OCI-LY1 (cell line): ENCODE measurements at regions not wholly inside any gene's neighbourhood (a gene's known extent, or its start where the extent isn't known, plus 50 kb on each side); places are given as distances from the start of the nearest gene placed in this dataset.

ENCODE experiments used
- CTCF ChIP-seq: fragments of 200-600 bp; sonication (generic), shearing (Covaris generic); IDR thresholded peaks from 2 replicates; pipeline ENCODE4 v1.5.1; 2017; ENCODE audit warnings: mild to moderate bottlenecking, antibody characterized with exemption, low read length, moderate library complexity, mixed read lengths
- EZH2 ChIP-seq: fragments of 200-600 bp; sonication (generic), shearing (Covaris generic); IDR thresholded peaks from 2 replicates; pipeline ENCODE4 v1.8.0; 2017; ENCODE audit warnings: borderline replicate concordance, mixed run types, mild to moderate bottlenecking, antibody characterized with exemption, low read length, moderate library complexity, mixed read lengths

GRCh38 chr5:123753180-123753936, 241.4 kb downstream of the CSNK1G3 start:
- TF ChIP-seq CTCF (no peak), EZH2 (no peak)
